Stimulated activated CD4-positive, alpha-beta T cell treated with anti-CD3 and anti-CD28 coated beads, Interleukin-12 subunit alpha, Interleukin-12 subunit beta, amount 100 ng/mL, for 24 hours (primary cell): ENCODE measurements at regions not wholly inside any gene's neighbourhood (a gene's known extent, or its start where the extent isn't known, plus 50 kb on each side); places are given as distances from the start of the nearest gene placed in this dataset.
"Not testable (repeated sequence)": the region's sequence is repeated elsewhere in the genome, so short reads cannot be mapped to it uniquely, and the experiment has no call there.

Source experiments
- DNase-seq, 2 experiments: peaks; one replicate each; pipeline ENCODE4 v3.0.0-alpha.2; 2020; ENCODE audit warnings: low read depth in 2 of 2

DNA sequence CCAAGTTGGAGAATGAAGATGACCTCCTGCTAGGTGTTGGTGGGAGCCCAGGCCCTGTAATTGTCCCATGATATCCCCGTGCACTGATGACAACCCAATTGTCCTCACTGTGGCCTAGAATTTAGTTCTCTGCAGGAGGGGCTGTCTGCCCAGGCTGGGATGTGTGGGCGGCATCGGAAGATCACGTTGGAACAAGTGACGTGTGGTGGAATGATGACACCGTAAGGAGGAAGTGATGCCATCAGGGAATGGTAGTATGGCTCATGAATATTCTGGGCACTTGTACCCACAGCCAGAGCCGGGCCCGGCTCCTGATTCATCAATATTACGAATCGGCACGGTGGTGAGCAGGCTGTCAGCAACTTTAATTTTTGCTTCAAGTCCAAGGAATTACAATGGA lies 111.6 kb downstream of the MIAT start:
- DNase-seq: no peak

DNA sequence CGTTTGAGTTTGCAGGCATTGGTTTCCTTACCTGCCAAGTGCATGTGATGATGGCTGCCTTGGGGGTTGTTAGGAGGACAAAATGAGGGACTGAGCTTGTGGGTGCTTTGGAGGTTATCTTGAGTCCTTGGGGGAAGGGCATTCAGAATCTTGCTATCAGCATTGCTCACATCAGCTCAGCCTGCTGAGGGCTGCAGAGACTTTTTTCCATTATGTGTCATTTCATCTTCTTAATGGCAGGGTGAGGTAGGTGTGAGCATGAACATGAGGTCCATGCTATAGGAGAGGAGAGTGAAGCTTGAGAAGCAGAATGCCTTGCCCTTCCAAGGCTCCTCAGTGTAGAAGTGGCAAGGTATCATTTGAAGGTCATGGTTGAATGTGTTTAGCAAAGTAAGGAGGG lies 112.3 kb downstream of the MIAT start:
- DNase-seq: no peak

DNA sequence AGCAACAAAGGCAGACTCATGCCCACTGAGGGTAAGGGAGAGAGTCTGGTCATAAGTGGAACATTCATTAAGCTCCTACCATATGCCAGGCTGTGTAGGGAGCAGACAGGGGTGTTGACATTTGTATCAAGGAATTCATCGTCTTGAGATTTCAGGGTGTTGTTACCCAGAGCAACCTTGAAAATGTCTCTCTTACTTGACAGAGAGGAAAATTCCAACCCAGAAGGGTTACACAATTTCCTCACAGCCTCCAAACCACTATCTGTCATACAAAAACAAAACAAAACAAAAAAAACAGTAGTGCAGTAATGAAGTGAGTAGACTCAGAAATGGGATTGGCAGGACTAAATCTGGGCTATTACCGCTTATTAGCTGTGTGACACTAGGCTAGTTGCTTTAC lies 113.2 kb downstream of the MIAT start:
- DNase-seq: no peak

DNA sequence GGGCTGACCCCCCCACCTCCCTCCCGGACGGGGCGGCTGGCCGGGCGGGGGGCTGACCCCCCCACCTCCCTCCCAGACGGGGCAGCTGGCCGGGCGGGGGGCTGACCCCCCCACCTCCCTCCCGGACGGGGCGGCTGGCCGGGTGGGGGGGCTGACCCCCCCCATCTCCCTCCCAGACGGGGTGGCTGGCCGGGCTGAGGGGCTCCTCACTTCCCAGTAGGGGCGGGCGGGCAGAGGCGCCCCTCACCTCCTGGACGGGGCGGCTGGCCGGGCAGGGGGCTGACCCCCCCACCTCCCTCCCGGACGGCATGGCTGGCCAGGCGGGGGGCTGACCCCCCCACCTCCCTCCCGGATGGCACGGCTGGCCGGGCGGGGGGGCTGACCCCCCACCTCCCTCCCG lies 115.7 kb downstream of the MIAT start:
- not testable (repeated sequence) for DNase-seq

DNA sequence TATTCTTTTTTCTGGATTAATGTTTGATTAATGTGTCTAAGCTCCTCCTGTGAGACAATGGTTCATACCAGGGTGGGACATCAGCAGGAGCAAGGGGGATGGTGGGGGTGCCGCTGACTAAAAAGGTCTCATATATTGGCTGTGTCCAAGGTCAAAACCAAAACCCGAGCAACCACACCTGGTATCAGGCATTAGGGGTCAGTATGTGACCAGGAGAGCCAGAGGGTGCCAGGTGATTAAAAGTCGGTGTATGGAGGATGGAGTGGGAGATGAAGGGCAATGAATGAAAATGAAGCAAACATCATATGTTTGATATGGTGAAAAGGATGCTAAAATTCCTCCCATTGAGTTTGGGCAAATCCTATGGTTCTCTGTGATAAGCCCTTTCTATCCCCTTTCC lies 118.0 kb downstream of the MIAT start:
- no peak for DNase-seq

- no peak for DNase-seq
Observed at GRCh38 chr22:26777156-26777801, 119.9 kb downstream of the MIAT start.

- no peak for DNase-seq
Observed at GRCh38 chr22:26778372-26778771, 121.0 kb downstream of the MIAT start.

DNA sequence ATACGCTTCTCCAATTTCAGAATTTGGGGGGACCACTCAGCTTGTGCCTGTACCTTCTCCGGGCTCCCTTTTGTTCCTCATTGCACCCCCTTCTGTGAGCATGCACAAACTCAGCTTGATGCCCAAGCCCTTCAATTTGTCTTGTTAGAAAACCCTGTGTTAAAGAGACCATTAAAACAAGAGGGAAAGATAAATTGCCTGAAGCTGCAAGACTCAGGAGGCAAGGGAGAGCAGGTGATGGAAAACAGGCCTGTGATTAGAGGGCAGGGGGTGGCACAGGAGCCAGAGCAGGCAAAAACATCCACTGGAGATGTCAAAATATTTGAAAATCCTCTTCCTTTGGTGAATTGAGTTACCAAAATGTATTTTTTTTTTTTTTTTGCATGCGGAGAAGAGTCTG lies 121.7 kb downstream of the MIAT start:
- DNase-seq: no peak

DNA sequence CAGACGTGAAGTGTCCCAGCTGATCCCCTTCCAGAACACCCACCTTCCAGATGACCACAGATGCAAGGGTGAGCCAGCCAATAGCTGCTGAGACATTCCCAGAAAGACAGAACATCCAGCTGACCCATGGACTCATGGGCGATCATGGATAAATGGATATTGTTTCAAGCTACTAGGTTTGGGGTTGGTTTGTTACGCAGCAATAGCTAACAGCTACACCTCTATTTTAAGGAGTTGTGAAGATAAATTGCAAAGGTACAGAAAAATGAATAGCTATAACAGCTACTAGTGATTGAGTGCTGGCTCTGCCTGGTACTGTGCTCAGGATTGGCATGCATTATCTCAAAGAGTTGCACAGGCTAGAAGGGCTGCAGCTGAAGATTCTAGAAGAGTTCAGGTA lies 122.5 kb downstream of the MIAT start:
- no peak for DNase-seq

DNA sequence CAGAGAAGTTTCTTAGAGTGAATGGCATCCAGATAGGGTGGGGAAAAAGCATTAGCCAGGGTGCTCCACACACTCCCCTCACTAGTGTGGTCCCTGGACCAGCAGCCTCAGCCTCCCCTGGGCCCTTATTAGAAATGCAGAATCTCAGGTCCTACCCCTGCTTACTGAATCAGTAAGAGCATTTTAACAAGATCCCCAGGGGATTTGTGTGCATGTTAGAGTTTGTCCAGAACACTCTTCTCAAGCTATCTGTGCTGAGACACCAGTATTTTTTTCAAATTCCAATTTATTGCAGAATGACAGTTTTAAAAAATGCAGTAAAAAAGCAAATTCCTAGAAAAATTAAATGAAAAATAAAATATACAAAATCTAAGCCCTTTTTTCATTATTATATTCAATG lies 123.1 kb downstream of the MIAT start:
- no peak for DNase-seq

GRCh38 chr22:26781062-26781461 lies 123.7 kb downstream of the MIAT start:
- no peak for DNase-seq

GRCh38 chr22:26781596-26781995 lies 124.2 kb downstream of the MIAT start:
- DNase-seq: no peak

DNA sequence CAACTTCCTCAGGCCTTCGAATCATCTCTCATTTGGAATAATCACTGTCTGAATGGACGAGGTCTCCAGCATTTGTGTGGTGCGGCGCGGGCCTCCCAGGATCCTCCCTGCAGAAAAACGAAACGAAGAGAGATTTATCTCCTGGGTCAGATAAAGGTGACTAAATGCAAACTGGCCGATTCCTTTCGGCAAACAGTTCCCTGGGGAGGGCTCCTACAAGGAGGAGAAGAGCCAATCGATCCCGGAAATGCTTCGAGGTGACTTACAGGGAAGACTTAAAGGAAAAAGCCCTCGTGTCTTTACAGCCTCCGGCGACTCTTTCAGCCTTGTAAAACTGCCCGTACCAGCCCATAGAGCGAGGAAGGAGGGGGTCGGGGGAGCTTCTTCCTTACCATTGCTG lies 126.5 kb downstream of the MIAT start:
- DNase-seq: no peak

DNA sequence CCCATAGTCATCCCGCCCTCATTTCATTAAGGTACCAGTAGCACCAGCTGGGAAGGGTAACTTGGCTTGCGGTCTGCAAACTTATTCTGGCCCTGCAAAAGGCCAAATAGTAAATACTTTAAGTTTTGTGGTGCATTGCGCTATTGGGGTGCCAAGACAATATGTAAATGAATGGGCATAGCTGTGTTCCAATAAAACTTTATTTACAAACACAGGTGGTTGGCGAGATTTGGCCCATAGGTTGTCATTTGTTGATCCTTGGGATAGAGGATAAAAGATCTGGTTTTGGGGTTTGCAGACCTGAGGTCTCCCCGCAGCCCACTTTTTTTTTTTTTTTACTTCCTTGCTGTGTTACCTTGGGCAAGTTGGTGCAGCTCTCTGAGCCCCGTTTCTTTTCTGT lies 127.4 kb downstream of the MIAT start:
- DNase-seq: no peak

- DNase-seq: no peak
Observed at GRCh38 chr22:26785932-26786331, 128.5 kb downstream of the MIAT start.

GRCh38 chr22:26786398-26786797 lies 129.0 kb downstream of the MIAT start:
- no peak for DNase-seq

DNA sequence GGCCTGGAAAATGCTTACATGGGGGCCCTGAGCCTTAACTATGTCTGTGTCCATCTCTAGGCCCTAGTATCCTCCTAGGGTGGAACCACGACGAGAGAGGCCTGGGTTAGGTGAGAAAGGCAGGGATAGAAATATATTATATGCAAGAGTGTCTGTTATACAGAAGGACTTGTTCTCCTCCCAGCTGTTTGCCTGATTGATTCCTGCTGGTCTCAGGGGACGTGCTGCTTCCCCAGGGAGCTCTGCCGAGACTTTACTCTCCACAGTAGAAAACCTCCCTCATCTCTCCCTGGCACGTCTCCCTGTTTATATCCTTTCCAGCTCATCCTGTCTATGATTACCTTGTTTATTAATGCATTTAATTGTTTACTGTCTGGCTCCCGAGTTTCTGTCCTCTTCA lies 132.6 kb downstream of the MIAT start:
- DNase-seq: no peak

DNA sequence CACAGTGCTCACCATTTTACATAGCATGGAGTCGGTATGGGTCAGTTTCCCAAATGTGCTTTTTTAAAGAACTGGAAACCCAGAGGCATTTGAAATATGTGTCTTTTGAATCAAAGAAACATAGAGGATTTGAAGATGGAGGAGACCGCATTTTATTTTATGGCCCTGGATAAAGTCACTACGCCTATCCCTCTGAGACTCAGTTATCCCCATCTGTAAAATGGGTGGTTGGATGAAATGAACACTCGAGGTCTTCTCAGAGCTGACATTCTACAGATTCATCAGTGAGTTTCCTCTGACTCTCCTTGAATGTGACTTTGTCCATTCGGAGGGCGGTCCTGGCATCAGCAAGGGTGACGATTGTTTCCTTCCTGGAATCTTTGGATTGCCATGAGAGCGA lies 135.1 kb downstream of the MIAT start:
- DNase-seq: no peak

DNA sequence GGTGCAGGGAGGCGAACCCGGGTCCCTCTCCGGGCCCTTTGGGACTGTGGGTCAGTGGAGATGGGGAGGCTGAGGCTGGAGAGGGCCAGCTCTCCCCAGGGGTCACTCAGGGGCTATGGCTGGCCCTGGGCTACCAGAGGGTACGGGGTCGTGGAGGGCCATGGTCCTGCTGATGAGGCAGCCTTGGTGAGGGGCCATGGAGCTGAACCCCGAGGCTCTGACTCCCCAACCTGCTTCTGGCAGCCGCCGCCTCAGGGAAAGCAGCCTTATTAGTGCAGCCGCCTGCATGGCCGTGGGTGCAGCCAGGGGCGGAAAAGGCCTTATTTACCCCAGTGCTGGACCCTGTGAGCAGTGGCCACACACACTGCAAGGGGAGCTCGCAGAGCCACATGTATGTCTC lies 139.4 kb downstream of the MIAT start:
- DNase-seq: no peak

DNA sequence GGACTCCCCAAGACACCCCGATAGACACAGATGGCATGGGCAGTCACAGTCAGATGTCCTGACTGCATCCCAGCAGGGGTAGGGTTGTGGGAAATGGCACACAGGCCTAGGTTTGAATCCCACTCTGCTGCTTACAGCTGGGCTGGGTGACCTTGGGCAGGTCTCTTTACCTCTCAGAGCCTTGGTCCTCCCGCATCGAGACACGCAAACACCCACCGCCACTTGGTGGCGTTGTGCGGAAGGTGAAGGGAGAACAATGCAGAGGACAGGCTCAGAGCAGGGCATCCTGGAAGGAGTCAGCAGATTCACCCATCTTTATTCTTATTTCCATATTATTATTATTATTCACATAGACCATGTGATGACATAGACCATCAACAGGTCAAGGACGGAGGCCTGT lies 140.5 kb downstream of the MIAT start:
- DNase-seq: no peak

GRCh38 chr22:26798462-26799065 lies 141.2 kb downstream of the MIAT start:
- no peak for DNase-seq

- no peak for DNase-seq
Observed at GRCh38 chr22:26800858-26801257, 143.5 kb downstream of the MIAT start.

DNA sequence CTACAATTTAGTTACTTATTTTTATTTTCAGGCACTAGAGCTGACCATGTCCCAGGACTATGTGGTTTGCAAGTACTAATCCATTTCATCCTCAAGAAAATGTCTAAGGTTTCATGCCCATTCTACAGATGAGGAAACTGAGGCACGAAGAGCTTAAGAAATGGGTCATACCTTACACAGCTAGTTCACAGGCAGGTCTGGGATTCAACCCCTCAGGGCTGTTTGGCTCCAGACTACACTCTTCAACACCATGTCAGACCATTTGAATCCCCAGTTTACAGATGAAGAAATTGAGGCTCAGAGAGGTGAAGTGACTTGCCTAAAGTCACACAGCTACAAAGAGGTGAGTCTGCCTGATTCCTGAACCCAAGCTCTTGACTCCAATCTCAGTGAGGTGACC lies 144.1 kb downstream of the MIAT start:
- no peak for DNase-seq

- DNase-seq: no peak
Observed at GRCh38 chr22:26804315-26804714, 146.9 kb downstream of the MIAT start.
